Endothelial cell of umbilical vein (primary cell): ENCODE measurements at regions not wholly inside any gene's neighbourhood (a gene's known extent, or its start where the extent isn't known, plus 50 kb on each side); places are given as distances from the start of the nearest gene placed in this dataset.

Experiments
- BruUV-seq: library from RNA; stranded (reverse); fragments of 400-500 nt; replicated peaks from 2 replicates; lab custom pipeline; 2021; lab: Mats Ljungman, UMichigan
- CTCF ChIA-PET: fragments of 300-600, 350-600 bp; sonication (Branson Sonifier 250); formaldehyde crosslinking; loops from one replicate; lab custom pipeline; 2021; ENCODE audit warnings: antibody characterized with exemption, inconsistent platforms; lab: Charles Lee
- POLR2A ChIA-PET: fragments of 300-600, 350-600 bp; sonication (Branson Sonifier 250); formaldehyde crosslinking; loops from one replicate; lab custom pipeline; 2021; ENCODE audit warnings: antibody characterized with exemption, inconsistent platforms; lab: Charles Lee
- DNase-seq: peaks from one replicate; pipeline ENCODE4 v3.0.0-alpha.2; 2011; ENCODE audit warnings: low read depth, low spot score
- FAIRE-seq: peaks from 2 replicates; lab custom pipeline; 2011; peaks lifted over from hg19 to GRCh38; lab: Jason Lieb, UNC
- H2AFZ ChIP-seq: 2 replicates; pipeline ENCODE4 v1.6.0; 2012; ENCODE audit warnings: low read depth, low read length, control low read depth, inconsistent platforms
- H3K27ac ChIP-seq: 2 replicates; pipeline ENCODE4 v1.5.1; 2011; ENCODE audit warnings: low read depth, mild to moderate bottlenecking, control low read depth, low read length, moderate library complexity; ENCODE audit not compliant: insufficient read depth
- H3K27me3 ChIP-seq, 2 experiments: 2 replicates each; pipeline versions ENCODE4 v1.6.0 to v1.6.1; 2011; ENCODE audit warnings: low read length in 2 of 2, mixed read lengths in 1 of 2; ENCODE audit not compliant: control insufficient read depth in 2 of 2, insufficient read depth in 2 of 2
- H3K36me3 ChIP-seq, 2 experiments: 2 replicates in 1 of 2; 3 replicates in 1 of 2; pipeline ENCODE4 v1.5.1; 2011; ENCODE audit warnings: low read length in 2 of 2, mild to moderate bottlenecking in 1 of 2, moderate library complexity in 1 of 2; ENCODE audit not compliant: control insufficient read depth in 2 of 2, insufficient read depth in 2 of 2; ENCODE audit errors: extremely low read depth in 1 of 2
- H3K4me1 ChIP-seq: 3 replicates; pipeline ENCODE4 v1.5.1; 2011; ENCODE audit warnings: mild to moderate bottlenecking, low read length; ENCODE audit not compliant: control insufficient read depth, insufficient read depth; ENCODE audit errors: extremely low read depth
- H3K4me2 ChIP-seq: 2 replicates; pipeline ENCODE4 v1.6.1; 2011; ENCODE audit warnings: low read length, control low read depth, mixed read lengths; ENCODE audit not compliant: insufficient read depth
- H3K4me3 ChIP-seq, 3 experiments: fragments of 200-600 bp in 1 of 3; sonication (generic), shearing (Covaris generic) in 1 of 3; replicated peaks in 1 of 3; 2 replicates each; pipeline ENCODE4 v1.5.1; 2011 to 2016; ENCODE audit warnings: control low read depth in 3 of 3, low read length in 3 of 3, mild to moderate bottlenecking in 2 of 3, inconsistent platforms in 1 of 3, low read depth in 1 of 3, moderate library complexity in 1 of 3; ENCODE audit not compliant: insufficient read depth in 1 of 3
- H3K79me2 ChIP-seq: 2 replicates; pipeline ENCODE4 v1.6.0; 2012; ENCODE audit warnings: low read length, inconsistent platforms; ENCODE audit not compliant: control insufficient read depth, insufficient read depth
- H3K9ac ChIP-seq: replicated peaks from 2 replicates; pipeline ENCODE3; 2011; ENCODE audit warnings: low read length, control low read depth; ENCODE audit not compliant: insufficient read depth; ENCODE audit errors: extremely low read depth
- H3K9me1 ChIP-seq: replicated peaks from 3 replicates; pipeline ENCODE4 v1.6.0; 2011; ENCODE audit warnings: mild to moderate bottlenecking, low read length; ENCODE audit not compliant: control insufficient read depth, insufficient read depth; ENCODE audit errors: extremely low read depth
- H3K9me3 ChIP-seq: replicated peaks from 2 replicates; pipeline ENCODE4 v1.5.1; 2012; ENCODE audit warnings: low read length, inconsistent platforms; ENCODE audit not compliant: control insufficient read depth, insufficient read depth
- H4K20me1 ChIP-seq: replicated peaks from 2 replicates; pipeline ENCODE3; 2011; ENCODE audit warnings: mild to moderate bottlenecking, low read length; ENCODE audit not compliant: control insufficient read depth, insufficient read depth; ENCODE audit errors: extremely low read depth
- CTCF ChIP-seq, 2 donors: IDR thresholded peaks; 1 replicate in 1 of 2; 2 replicates in 1 of 2; pipeline ENCODE4 v1.5.1; 2011; ENCODE audit warnings: low read length in 2 of 2, mild to moderate bottlenecking in 2 of 2, moderate library complexity in 2 of 2, control low read depth in 1 of 2, inconsistent platforms in 1 of 2, low read depth in 1 of 2; ENCODE audit not compliant: insufficient read depth in 1 of 2; ENCODE audit errors: extremely low read depth in 1 of 2
- EZH2 ChIP-seq: IDR thresholded peaks from 2 replicates; pipeline ENCODE4 v1.6.1; 2012; ENCODE audit warnings: borderline replicate concordance, low read depth, mild to moderate bottlenecking, moderate library complexity, low read length, inconsistent platforms; ENCODE audit not compliant: severe bottlenecking
- FOS ChIP-seq: IDR thresholded peaks from 2 replicates; pipeline ENCODE4 v1.6.1; 2011; ENCODE audit warnings: mild to moderate bottlenecking, low read length, moderate library complexity, borderline replicate concordance; ENCODE audit not compliant: insufficient read depth
- GATA2 ChIP-seq: IDR thresholded peaks from 2 replicates; pipeline ENCODE4 v1.7.0; 2011; ENCODE audit warnings: low read depth, mild to moderate bottlenecking, moderate library complexity, mixed read lengths, low read length; ENCODE audit not compliant: insufficient read length, insufficient read depth
- JUN ChIP-seq: IDR thresholded peaks from 2 replicates; pipeline ENCODE4 v1.6.1; 2011; ENCODE audit warnings: borderline replicate concordance, low read depth; ENCODE audit not compliant: insufficient read length, insufficient read depth
- MAX ChIP-seq: IDR thresholded peaks from 2 replicates; pipeline ENCODE4 v1.6.1; 2011; ENCODE audit not compliant: insufficient read depth, insufficient read length
- MYC ChIP-seq: IDR thresholded peaks from one replicate; pipeline ENCODE4 v1.6.1; 2011; ENCODE audit warnings: mild to moderate bottlenecking, low read depth, low read length
- POLR2A ChIP-seq: IDR thresholded peaks from 2 replicates; pipeline ENCODE4 v1.6.1; 2012; ENCODE audit warnings: low read depth, mild to moderate bottlenecking, control low read depth, low read length
- POLR2AphosphoS5 ChIP-seq: IDR thresholded peaks from 2 replicates; pipeline ENCODE4 v1.6.1; 2012; ENCODE audit warnings: low read depth, mild to moderate bottlenecking, control low read depth, low read length, moderate library complexity; ENCODE audit not compliant: insufficient read depth
- dilution Hi-C: fragments of 300-500 bp; cut with MboI; formaldehyde crosslinking; loops from one replicate; pipeline ENCODE4 v1.15.0; 2019; ENCODE audit warnings: low sequenced_read_pairs; ENCODE audit not compliant: extremely low pct_ligation_motif_present
- intact Hi-C: fragments of 100-400 bp; cut with micrococcal nuclease; formaldehyde crosslinking; loops from one replicate; pipeline ENCODE4 v1.10.0; 2022

- TF ChIP-seq POLR2AphosphoS5: no peak
- TF ChIP-seq FOS: no peak
- TF ChIP-seq GATA2: no peak
- TF ChIP-seq MYC: no peak
- no peak for TF ChIP-seq JUN
- TF ChIP-seq POLR2A: no peak
- no peak for TF ChIP-seq CTCF (IDR thresholded peaks at IDR 0.05; ENCODE audit: extremely low read depth in 1 of 2, insufficient read depth in 1 of 2, low read depth in 1 of 2, low read length in 2 of 2)
- no peak for TF ChIP-seq EZH2
- TF ChIP-seq MAX: no peak
- no peaks in the 10 kb centered on the region for H3K9me3 ChIP-seq
- dilution Hi-C loops (no loop called here), intact Hi-C loops (no loop called here)
- DNase-seq (no peak), FAIRE-seq (no peak)
- H3K4me2 ChIP-seq: no peak overlapping the region
- no peaks in the 10 kb centered on the region for H3K79me2 ChIP-seq
- no TSS peak for BruUV-seq
- no peak overlapping the region for H3K9ac ChIP-seq
- no peaks in the 10 kb centered on the region for H3K4me1 ChIP-seq
- H4K20me1 ChIP-seq: no peaks in the 10 kb centered on the region
- no peak overlapping the region for H3K27ac ChIP-seq
- ChIA-PET CTCF (no interaction called here), POLR2A (no interaction called here)
- no peaks in the 10 kb centered on the region for H3K9me1 ChIP-seq
- peaks cover 0 to 6% of the 10 kb centered on the region in 2 experiments for H3K27me3 ChIP-seq
- H3K36me3 ChIP-seq: no peaks in the 10 kb centered on the region
- no peak overlapping the region for H2AFZ ChIP-seq
- H3K4me3 ChIP-seq: no peak overlapping the region
Observed at GRCh38 chr5:68954618-68954910, 139.2 kb upstream of the SLC30A5 start.
